ENCODE measurements at regions not wholly inside any gene's neighbourhood (a gene's known extent, or its start where the extent isn't known, plus 50 kb on each side); places are given as distances from the start of the nearest gene placed in this dataset.

GRCh38 chr6:3506751-3507383 is 50.0 kb upstream of the SLC22A23 start:
- no peak for DNase-seq (ENCODE audit: low read depth in 4 of 4, low spot score in 3 of 4)

Data from left renal pelvis (tissue), 4 donors.